Activated CD8-positive, alpha-beta T cell treated with anti-CD3 and anti-CD28 coated beads, Interleukin-2, amount 10 ng/mL, durations not matched to agents 7 days and 5 days (primary cell): ENCODE measurements at regions not wholly inside any gene's neighbourhood (a gene's known extent, or its start where the extent isn't known, plus 50 kb on each side); places are given as distances from the start of the nearest gene placed in this dataset.
A peak's percentile ranks its signal among the peaks of the same experiment; 100 is the strongest.

Experiments used
- ATAC-seq: fragments of 150-1000 bp; cut with Tn5 transposase; one replicate; pipeline ENCODE4 v1.10.0; 2021; ENCODE audit warnings: moderate library complexity
- CTCF ChIA-PET: fragments of 350-600 bp; sonication (Branson Sonifier 250); formaldehyde crosslinking; loops from one replicate; lab custom pipeline; 2021; ENCODE audit warnings: antibody characterized with exemption; lab: Charles Lee
- POLR2A ChIA-PET: fragments of 350-600 bp; sonication (Branson Sonifier 250); formaldehyde crosslinking; loops from one replicate; lab custom pipeline; 2021; ENCODE audit warnings: antibody characterized with exemption; lab: Charles Lee
- DNase-seq: peaks from one replicate; pipeline ENCODE4 v3.0.0-alpha.2; 2020
- H3K27ac Mint-ChIP-seq: one replicate; pipeline ENCODE4 v1.8.0; 2021; ENCODE audit warnings: mild to moderate bottlenecking, mixed read lengths
- H3K27me3 Mint-ChIP-seq: one replicate; pipeline ENCODE4 v1.8.0; 2021; ENCODE audit warnings: low read depth, mixed read lengths
- H3K36me3 Mint-ChIP-seq: one replicate; pipeline ENCODE4 v1.8.0; 2021; ENCODE audit warnings: low read depth, mixed read lengths
- H3K4me1 Mint-ChIP-seq: one replicate; pipeline ENCODE4 v1.8.0; 2021; ENCODE audit warnings: low read depth, mixed read lengths
- H3K4me3 Mint-ChIP-seq: one replicate; pipeline ENCODE4 v1.8.0; 2021; ENCODE audit warnings: mild to moderate bottlenecking, mixed read lengths
- H3K9me3 Mint-ChIP-seq: one replicate; pipeline ENCODE4 v1.8.0; 2022; ENCODE audit warnings: mixed read lengths; ENCODE audit not compliant: insufficient read depth

- ChIA-PET CTCF (no interaction called here), POLR2A (no interaction called here)
- no peak for DNase-seq
Observed at GRCh38 chr1:178020968-178021640, 51.2 kb upstream of the SEC16B start.

GRCh38 chr1:178021950-178022349, 52.1 kb upstream of the SEC16B start:
- no peak for DNase-seq
- H3K9me3 Mint-ChIP-seq, result peaks cover 3% of the 10 kb centered on the region
- no peak for ATAC-seq
- no peaks in the 10 kb centered on the region for H3K36me3 Mint-ChIP-seq
- H3K27ac Mint-ChIP-seq, result no peak overlapping the region
- no peaks in the 10 kb centered on the region for H3K27me3 Mint-ChIP-seq
- ChIA-PET POLR2A (no interaction called here), CTCF (no interaction called here)
- H3K4me3 Mint-ChIP-seq, result no peak overlapping the region
- H3K4me1 Mint-ChIP-seq, result no peaks in the 10 kb centered on the region

More at GRCh38 chr1:178020968-178021640, 51.2 kb upstream of the SEC16B start:
- H3K9me3 Mint-ChIP-seq, result peaks cover 3% of the 10 kb centered on the region
- no peak for ATAC-seq
- H3K36me3 Mint-ChIP-seq, result no peaks in the 10 kb centered on the region
- no peaks in the 10 kb centered on the region for H3K4me1 Mint-ChIP-seq
- H3K4me3 Mint-ChIP-seq, result no peak overlapping the region
- H3K27ac Mint-ChIP-seq, result no peak overlapping the region
- no peaks in the 10 kb centered on the region for H3K27me3 Mint-ChIP-seq

- no peaks in the 10 kb centered on the region for H3K36me3 Mint-ChIP-seq
- CTCF ChIA-PET, result no interaction called here
- POLR2A ChIA-PET, result no interaction called here
- H3K4me1 Mint-ChIP-seq, result no peaks in the 10 kb centered on the region
- ATAC-seq (no peak), DNase-seq (no peak)
- H3K27ac Mint-ChIP-seq, result no peak overlapping the region
- no peaks in the 10 kb centered on the region for H3K27me3 Mint-ChIP-seq
- H3K9me3 Mint-ChIP-seq, result no peaks in the 10 kb centered on the region
- H3K4me3 Mint-ChIP-seq, result no peak overlapping the region
Observed at GRCh38 chr1:178023181-178023618, 53.3 kb upstream of the SEC16B start.

- no peak overlapping the region for H3K4me3 Mint-ChIP-seq
- ATAC-seq (no peak), DNase-seq (no peak)
- CTCF ChIA-PET, result no interaction called here
- no peaks in the 10 kb centered on the region for H3K9me3 Mint-ChIP-seq
- no peak overlapping the region for H3K27ac Mint-ChIP-seq
- no peaks in the 10 kb centered on the region for H3K4me1 Mint-ChIP-seq
- H3K27me3 Mint-ChIP-seq, result no peaks in the 10 kb centered on the region
- no peaks in the 10 kb centered on the region for H3K36me3 Mint-ChIP-seq
- POLR2A ChIA-PET, result no interaction called here
Observed at GRCh38 chr1:178024504-178024903, 54.6 kb upstream of the SEC16B start.

- H3K27me3 Mint-ChIP-seq, result no peaks in the 10 kb centered on the region
- no peaks in the 10 kb centered on the region for H3K9me3 Mint-ChIP-seq
- ChIA-PET POLR2A (no interaction called here), CTCF (no interaction called here)
- H3K36me3 Mint-ChIP-seq, result no peaks in the 10 kb centered on the region
- ATAC-seq (no peak), DNase-seq (no peak)
- H3K4me3 Mint-ChIP-seq, result no peak overlapping the region
- no peak overlapping the region for H3K27ac Mint-ChIP-seq
- no peaks in the 10 kb centered on the region for H3K4me1 Mint-ChIP-seq
Observed at GRCh38 chr1:178025613-178026356, 55.9 kb upstream of the SEC16B start.

- H3K36me3 Mint-ChIP-seq, result no peaks in the 10 kb centered on the region
- H3K4me3 Mint-ChIP-seq, result no peak overlapping the region
- no peak for ATAC-seq
- CTCF ChIA-PET, result no interaction called here
- POLR2A ChIA-PET, result no interaction called here
- H3K4me1 Mint-ChIP-seq, result no peaks in the 10 kb centered on the region
- H3K9me3 Mint-ChIP-seq, result no peaks in the 10 kb centered on the region
- H3K27ac Mint-ChIP-seq, result no peak overlapping the region
- H3K27me3 Mint-ChIP-seq, result no peaks in the 10 kb centered on the region
- DNase-seq, result no peak
Observed at GRCh38 chr1:178028841-178029481, 59.1 kb upstream of the SEC16B start.

GRCh38 chr1:178030467-178030866, 60.6 kb upstream of the SEC16B start:
- DNase-seq, result no peak
- no peak for ATAC-seq
- H3K27ac Mint-ChIP-seq, result no peak overlapping the region
- CTCF ChIA-PET, result interaction anchor here (1.0 kb wide), 1 partner anchor 95 kb away, joined by 4 read pairs; no protein-coding TSS in a partner anchor
- H3K36me3 Mint-ChIP-seq, result no peaks in the 10 kb centered on the region
- no peaks in the 10 kb centered on the region for H3K27me3 Mint-ChIP-seq
- POLR2A ChIA-PET, result no interaction called here
- no peak overlapping the region for H3K4me3 Mint-ChIP-seq
- no peaks in the 10 kb centered on the region for H3K9me3 Mint-ChIP-seq
- H3K4me1 Mint-ChIP-seq, result no peaks in the 10 kb centered on the region

- ATAC-seq, result peak; percentile 47
- CTCF ChIA-PET, result no interaction called here
- H3K36me3 Mint-ChIP-seq, result no peaks in the 10 kb centered on the region
- no peaks in the 10 kb centered on the region for H3K4me1 Mint-ChIP-seq
- no peak overlapping the region for H3K27ac Mint-ChIP-seq
- POLR2A ChIA-PET, result no interaction called here
- peaks cover under 1% of the 10 kb centered on the region for H3K27me3 Mint-ChIP-seq
- H3K9me3 Mint-ChIP-seq, result no peaks in the 10 kb centered on the region
- no peak overlapping the region for H3K4me3 Mint-ChIP-seq
- DNase-seq, result peak; percentile 38
Observed at GRCh38 chr1:178031856-178032320, 62.0 kb upstream of the RASAL2 start.

- ChIA-PET POLR2A (interaction anchor here (0.5 kb wide), 1 partner anchor 592 kb away, joined by 3 read pairs; no protein-coding TSS in a partner anchor), CTCF (no interaction called here)
- H3K4me1 Mint-ChIP-seq, result no peaks in the 10 kb centered on the region
- H3K4me3 Mint-ChIP-seq, result no peak overlapping the region
- H3K36me3 Mint-ChIP-seq, result no peaks in the 10 kb centered on the region
- no peak overlapping the region for H3K27ac Mint-ChIP-seq
- DNase-seq (no peak), ATAC-seq (no peak)
- H3K9me3 Mint-ChIP-seq, result no peaks in the 10 kb centered on the region
- peaks cover 5% of the 10 kb centered on the region for H3K27me3 Mint-ChIP-seq
Observed at GRCh38 chr1:178033019-178033418, 60.9 kb upstream of the RASAL2 start.

- ChIA-PET POLR2A (no interaction called here), CTCF (no interaction called here)
- Mint-ChIP-seq H3K27ac (no peak overlapping the region), H3K4me3 (no peak overlapping the region), H3K4me1 (no peaks in the 10 kb centered on the region), H3K36me3 (no peaks in the 10 kb centered on the region), H3K9me3 (no peaks in the 10 kb centered on the region), H3K27me3 (peaks cover 5% of the 10 kb centered on the region)
- ATAC-seq (no peak), DNase-seq (no peak)
Observed at GRCh38 chr1:178034676-178035075, 59.2 kb upstream of the RASAL2 start.

- ChIA-PET CTCF (no interaction called here), POLR2A (no interaction called here)
- no peak for ATAC-seq
- peaks cover 4% of the 10 kb centered on the region for H3K9me3 Mint-ChIP-seq
- H3K27ac Mint-ChIP-seq, result no peak overlapping the region
- no peaks in the 10 kb centered on the region for H3K36me3 Mint-ChIP-seq
- H3K4me1 Mint-ChIP-seq, result no peaks in the 10 kb centered on the region
- H3K27me3 Mint-ChIP-seq, result peaks cover 5% of the 10 kb centered on the region
- H3K4me3 Mint-ChIP-seq, result no peak overlapping the region
- no peak for DNase-seq
Observed at GRCh38 chr1:178036090-178036489, 57.8 kb upstream of the RASAL2 start.
